NB4 (cell line): ENCODE measurements at regions not wholly inside any gene's neighbourhood (a gene's known extent, or its start where the extent isn't known, plus 50 kb on each side); places are given as distances from the start of the nearest gene placed in this dataset.

Experiments
- CTCF ChIP-seq: IDR thresholded peaks from one replicate; pipeline ENCODE4 v1.5.1; 2012; ENCODE audit warnings: low read depth, low read length
- MAX ChIP-seq: IDR thresholded peaks from 2 replicates; pipeline ENCODE4 v1.6.1; 2011; ENCODE audit warnings: low read depth, low read length

GRCh38 chr3:144820726-144821125 lies 849.1 kb downstream of the DIPK2A start:
- TF ChIP-seq CTCF (no peak), MAX (no peak)
